A549 (cell line): ENCODE measurements at regions not wholly inside any gene's neighbourhood (a gene's known extent, or its start where the extent isn't known, plus 50 kb on each side); places are given as distances from the start of the nearest gene placed in this dataset.
"Not testable (repeated sequence)": the region's sequence is repeated elsewhere in the genome, so short reads cannot be mapped to it uniquely, and the experiment has no call there.

Source experiments
- ATAC-seq, 2 experiments: fragments of 200-7000 bp in 1 of 2; fragments of >200 bp in 1 of 2; cut with Nextera tagmentation in 1 of 2; cut with Tn5 transposase in 1 of 2; 3 replicates each; pipeline versions ENCODE4 v1.8.0 to v1.9.1; 2018 to 2020; ENCODE audit warnings: mild to moderate bottlenecking in 1 of 2, moderate library complexity in 1 of 2
- CTCF ChIA-PET: fragments of 300-600 bp; sonication (Branson Sonifier 250); formaldehyde crosslinking; extraction: SDS; loops from one replicate; lab custom pipeline; 2021; ENCODE audit warnings: antibody characterized with exemption, inconsistent platforms; lab: Yijun Ruan, JAX
- POLR2A ChIA-PET: fragments of 350-600 bp; formaldehyde crosslinking; extraction: SDS; loops from one replicate; lab custom pipeline; 2021; ENCODE audit warnings: antibody characterized with exemption, inconsistent platforms; lab: Yijun Ruan, JAX
- DNase-seq, 2 experiments: peaks; one replicate each; pipeline versions ENCODE4 v3.0.0 to v3.0.0-alpha.2; 2011 to 2016; ENCODE audit warnings: low read depth in 1 of 2, low spot score in 1 of 2
- FAIRE-seq: peaks from 2 replicates; lab custom pipeline; 2011; peaks lifted over from hg19 to GRCh38; lab: Jason Lieb, UNC
- H3K27ac ChIP-seq, 2 experiments: fragments of >200 bp; sonication (Bioruptor Twin); formaldehyde crosslinking; 3 replicates each; pipeline ENCODE4 v1.5.1; 2016 to 2017
- H3K4me1 ChIP-seq: fragments of >200 bp; sonication (Bioruptor Twin); formaldehyde crosslinking; 3 replicates; pipeline ENCODE4 v1.6.1; 2016
- H3K4me2 ChIP-seq: fragments of >200 bp; sonication (Bioruptor Twin); formaldehyde crosslinking; 3 replicates; pipeline ENCODE4 v1.6.1; 2016
- H3K4me3 ChIP-seq: fragments of >200 bp; sonication (Bioruptor Twin); formaldehyde crosslinking; 3 replicates; pipeline ENCODE4 v1.5.1; 2016
- H3K9me3 ChIP-seq: fragments of >200 bp; sonication (Bioruptor Twin); formaldehyde crosslinking; 3 replicates; pipeline ENCODE4 v1.6.1; 2016
- CBX8 ChIP-seq: fragments of 200-600 bp; sonication (generic); IDR thresholded peaks from 2 replicates; pipeline ENCODE4 v1.6.1; 2016
- EHMT2 ChIP-seq: fragments of 200-600 bp; sonication (generic); IDR thresholded peaks from 2 replicates; pipeline ENCODE4 v1.6.1; 2016; ENCODE audit warnings: antibody characterized with exemption, low read depth, mild to moderate bottlenecking, moderate library complexity
- FOXS1 ChIP-seq: fragments of 250-450 bp; sonication (Bioruptor Pico); IDR thresholded peaks from 2 replicates; pipeline ENCODE4 v1.5.0; 2020; ENCODE audit warnings: mild to moderate bottlenecking, moderate library complexity
- HES2 ChIP-seq: fragments of >200 bp; sonication (Bioruptor Twin); formaldehyde crosslinking; IDR thresholded peaks from 2 replicates; pipeline ENCODE4 v1.6.1; 2016
- HOXA7 ChIP-seq: fragments of 250-450 bp; sonication (Bioruptor Pico); IDR thresholded peaks from 2 replicates; pipeline ENCODE4 v1.5.0; 2020; ENCODE audit warnings: mild to moderate bottlenecking, moderate library complexity
- HOXB5 ChIP-seq: fragments of 250-450 bp; sonication (Bioruptor Pico); IDR thresholded peaks from 2 replicates; pipeline ENCODE4 v1.5.0; 2020; ENCODE audit warnings: mild to moderate bottlenecking, moderate library complexity
- KDM1A ChIP-seq: fragments of 200-600 bp; sonication (generic); IDR thresholded peaks from 2 replicates; pipeline ENCODE4 v1.6.1; 2016; ENCODE audit warnings: low read depth, mild to moderate bottlenecking
- KDM5A ChIP-seq: fragments of 200-600 bp; sonication (generic); IDR thresholded peaks from 2 replicates; pipeline ENCODE4 v1.6.1; 2016; ENCODE audit warnings: antibody characterized with exemption, mild to moderate bottlenecking
- MAFK ChIP-seq: fragments of 450-650 bp; IDR thresholded peaks from 2 replicates; pipeline ENCODE4 v1.6.1; 2014; ENCODE audit not compliant: partially characterized antibody
- MAZ ChIP-seq: fragments of 150-350 bp; IDR thresholded peaks from 2 replicates; pipeline ENCODE4 v1.6.1; 2014; ENCODE audit warnings: antibody characterized with exemption, low read depth, low read length, borderline replicate concordance
- MYC ChIP-seq: IDR thresholded peaks from 2 replicates; pipeline ENCODE4 v1.6.1; 2012; ENCODE audit warnings: mild to moderate bottlenecking, inconsistent platforms, low read length, improper control_type of control experiment, borderline replicate concordance
- NPAS2 ChIP-seq: fragments of 250-450 bp; sonication (Bioruptor Pico); IDR thresholded peaks from 2 replicates; pipeline ENCODE4 v1.8.0; 2022; ENCODE audit warnings: mild to moderate bottlenecking, moderate library complexity, borderline replicate concordance
- USF2 ChIP-seq: fragments of 450-650 bp; IDR thresholded peaks from 2 replicates; pipeline ENCODE4 v1.6.1; 2014; ENCODE audit warnings: antibody characterized with exemption
- ZC3H11A ChIP-seq: fragments of 450-650 bp; IDR thresholded peaks from 2 replicates; pipeline ENCODE4 v1.6.1; 2014; ENCODE audit warnings: antibody characterized with exemption, mild to moderate bottlenecking
- WGBS: methylation state at CpG from one replicate; pipeline ENCODE4 v1.1.6; 2017; ENCODE audit errors: missing lambda C conversion rate; 5-methylcytosine and 5-hydroxymethylcytosine counted together
- TF ChIP-seq, protein P1 (sequence below): fragments of >200 bp; sonication (Bioruptor Twin); formaldehyde crosslinking; IDR thresholded peaks from 3 replicates; pipeline ENCODE4 v1.5.1; 2016

DNA sequence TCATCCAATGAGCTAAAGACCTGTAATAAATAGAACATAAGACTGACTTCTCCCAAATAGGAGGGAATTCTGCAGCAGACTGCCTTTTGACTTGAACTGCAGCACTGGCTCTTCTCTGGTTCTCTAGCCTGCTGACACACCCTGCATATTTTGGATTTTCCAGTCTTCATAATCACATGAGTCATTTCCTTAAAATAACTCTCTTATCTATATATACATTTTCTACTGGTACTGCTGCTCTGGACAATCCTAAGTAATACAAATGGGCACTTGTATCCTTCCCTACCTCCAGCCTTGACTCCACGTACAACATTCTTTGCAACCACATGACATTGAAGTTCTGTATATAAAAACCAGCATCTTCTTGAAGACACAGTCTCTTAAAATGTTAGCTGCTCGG, 429.4 kb upstream of the TMPRSS15 start:
- ATAC-seq, result no peak
- no peak overlapping the region for H3K27ac ChIP-seq
- H3K4me2 ChIP-seq, result no peak overlapping the region
- FAIRE-seq, result no peak
- CTCF ChIA-PET, result no interaction called here
- DNase-seq, result peak in 1 of 2 experiments; percentile 0
- 5% methylated on average over 2 of the region's 2 CpGs for WGBS
- POLR2A ChIA-PET, result no interaction called here
- no peak overlapping the region for H3K4me3 ChIP-seq
- no peaks in the 10 kb centered on the region for H3K4me1 ChIP-seq
- no peaks in the 10 kb centered on the region for H3K9me3 ChIP-seq
- no peak for TF ChIP-seq EHMT2
- no peak for TF ChIP-seq USF2
- TF ChIP-seq HES2, result no peak
- TF ChIP-seq MAZ, result no peak
- TF ChIP-seq MYC, result no peak
- no peak for TF ChIP-seq MAFK
- TF ChIP-seq NPAS2 (CRISPR knock-in tag), result no peak

DNA sequence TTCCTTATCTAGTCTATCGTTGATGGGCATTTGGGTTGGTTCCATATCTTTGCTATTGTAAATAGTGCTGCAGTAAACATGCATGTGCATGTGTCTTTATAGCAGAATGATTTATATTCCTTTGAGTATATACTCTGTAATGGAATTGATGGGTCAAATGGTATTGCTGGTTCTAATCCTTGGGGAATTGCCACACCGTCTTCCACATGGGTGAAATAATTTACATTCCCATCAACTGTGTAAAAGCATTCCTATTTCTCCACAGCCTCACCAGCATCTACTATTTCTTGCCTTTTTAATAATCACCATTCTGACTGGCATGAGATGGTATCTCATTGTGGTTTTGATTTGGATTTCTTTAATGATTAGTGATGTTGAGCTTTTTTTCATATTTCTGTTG, 430.5 kb upstream of the TMPRSS15 start:
- H3K9me3 ChIP-seq, CTCF ChIA-PET, DNase-seq, H3K4me1 ChIP-seq, H3K27ac ChIP-seq, FAIRE-seq, POLR2A ChIA-PET, H3K4me3 ChIP-seq, H3K4me2 ChIP-seq, ATAC-seq: not testable (repeated sequence)
- WGBS, result 19% methylated on average over 2 of the region's 2 CpGs

DNA sequence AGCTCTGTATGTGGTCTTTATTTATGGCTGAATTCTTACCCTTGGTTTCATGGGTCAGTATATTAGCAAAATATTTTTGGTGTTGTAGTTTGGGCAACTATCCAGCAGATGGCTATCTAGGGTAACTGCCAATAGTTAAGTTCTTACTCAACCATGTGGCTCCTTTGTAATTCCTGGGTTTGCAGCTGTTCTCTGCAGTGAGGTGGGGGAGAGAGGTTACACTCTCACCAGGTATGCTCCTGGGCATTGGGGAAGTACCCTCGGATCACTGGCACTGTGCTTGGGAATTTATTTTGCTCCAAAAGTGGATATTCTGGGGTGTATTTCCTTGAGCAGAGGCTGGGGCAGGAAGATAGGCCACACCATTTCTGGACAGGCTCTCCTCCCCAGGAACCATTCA, 436.7 kb upstream of the TMPRSS15 start:
- FAIRE-seq (no peak), DNase-seq (peak in 1 of 2 experiments; percentile 16), ATAC-seq (no peak)
- no peak overlapping the region for H3K4me3 ChIP-seq
- H3K4me1 ChIP-seq, result no peaks in the 10 kb centered on the region
- no peak overlapping the region for H3K27ac ChIP-seq
- no CpG with 5 or more reads among the region's 1 CpG for WGBS
- TF ChIP-seq HOXB5 (CRISPR knock-in tag) (no peak), FOXS1 (CRISPR knock-in tag) (no peak), USF2 (no peak), KDM1A (no peak), HOXA7 (CRISPR knock-in tag) (no peak), ZC3H11A (no peak)
- no peak overlapping the region for H3K4me2 ChIP-seq
- ChIA-PET CTCF (no interaction called here), POLR2A (no interaction called here)
- no peaks in the 10 kb centered on the region for H3K9me3 ChIP-seq

GRCh38 chr21:18857606-18858005, 454.0 kb upstream of the TMPRSS15 start:
- H3K4me3 ChIP-seq, H3K27ac ChIP-seq, POLR2A ChIA-PET, ATAC-seq, CTCF ChIA-PET, DNase-seq, FAIRE-seq, H3K4me2 ChIP-seq, H3K9me3 ChIP-seq, H3K4me1 ChIP-seq: not testable (repeated sequence)
- WGBS, result 65% methylated on average over 16 of the region's 16 CpGs

DNA sequence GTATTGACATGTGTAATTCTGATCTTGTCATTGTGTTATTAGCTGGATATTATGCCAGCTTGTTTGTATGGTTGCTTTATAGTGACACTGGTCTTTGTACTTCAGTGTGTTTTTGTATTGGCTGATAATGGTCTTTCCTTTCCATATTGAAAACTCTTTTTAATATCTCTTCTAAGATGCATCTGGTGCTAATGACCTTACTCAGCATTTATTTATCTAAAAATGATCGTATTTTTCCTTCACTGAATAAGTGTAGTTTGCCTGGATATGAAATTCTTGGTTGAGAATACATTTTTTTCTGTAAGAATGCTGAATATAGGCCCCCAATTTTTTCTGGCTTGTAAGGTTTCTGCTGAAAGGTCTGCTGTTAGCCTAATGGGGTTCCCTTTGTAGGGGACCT, 465.5 kb upstream of the TMPRSS15 start:
- H3K4me3 ChIP-seq, result no peak overlapping the region
- H3K9me3 ChIP-seq, result no peaks in the 10 kb centered on the region
- ATAC-seq (no peak), FAIRE-seq (no peak), DNase-seq (no peak)
- H3K4me2 ChIP-seq, result no peak overlapping the region
- H3K4me1 ChIP-seq, result no peaks in the 10 kb centered on the region
- ChIA-PET CTCF (no interaction called here), POLR2A (no interaction called here)
- WGBS, result 0% methylated on average over 1 of the region's 1 CpG
- H3K27ac ChIP-seq, result no peak overlapping the region
- TF ChIP-seq MAFK (peak; percentile 61), CBX8 (no peak), NPAS2 (CRISPR knock-in tag) (no peak), HES2 (no peak), KDM5A (no peak)
- TF ChIP-seq, protein P1, sequence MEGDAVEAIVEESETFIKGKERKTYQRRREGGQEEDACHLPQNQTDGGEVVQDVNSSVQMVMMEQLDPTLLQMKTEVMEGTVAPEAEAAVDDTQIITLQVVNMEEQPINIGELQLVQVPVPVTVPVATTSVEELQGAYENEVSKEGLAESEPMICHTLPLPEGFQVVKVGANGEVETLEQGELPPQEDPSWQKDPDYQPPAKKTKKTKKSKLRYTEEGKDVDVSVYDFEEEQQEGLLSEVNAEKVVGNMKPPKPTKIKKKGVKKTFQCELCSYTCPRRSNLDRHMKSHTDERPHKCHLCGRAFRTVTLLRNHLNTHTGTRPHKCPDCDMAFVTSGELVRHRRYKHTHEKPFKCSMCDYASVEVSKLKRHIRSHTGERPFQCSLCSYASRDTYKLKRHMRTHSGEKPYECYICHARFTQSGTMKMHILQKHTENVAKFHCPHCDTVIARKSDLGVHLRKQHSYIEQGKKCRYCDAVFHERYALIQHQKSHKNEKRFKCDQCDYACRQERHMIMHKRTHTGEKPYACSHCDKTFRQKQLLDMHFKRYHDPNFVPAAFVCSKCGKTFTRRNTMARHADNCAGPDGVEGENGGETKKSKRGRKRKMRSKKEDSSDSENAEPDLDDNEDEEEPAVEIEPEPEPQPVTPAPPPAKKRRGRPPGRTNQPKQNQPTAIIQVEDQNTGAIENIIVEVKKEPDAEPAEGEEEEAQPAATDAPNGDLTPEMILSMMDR, result no peak
